ENCODE measurements at regions not wholly inside any gene's neighbourhood (a gene's known extent, or its start where the extent isn't known, plus 50 kb on each side); places are given as distances from the start of the nearest gene placed in this dataset.

- Mint-ChIP-seq H3K27me3 (no peaks in the 10 kb centered on the region), H3K27ac (no peak overlapping the region), H3K4me1 (ENCODE audit: low read depth) (no peaks in the 10 kb centered on the region), H3K4me3 (no peak overlapping the region), H3K9me3 (no peaks in the 10 kb centered on the region), H3K36me3 (ENCODE audit: low read depth) (no peaks in the 10 kb centered on the region)
- ChIA-PET POLR2A (no interaction called here), CTCF (no interaction called here)
- H3K36me3 ChIP-seq (ENCODE audit: insufficient read depth, low read length): no peaks in the 10 kb centered on the region
- DNase-seq: no peak
- intact Hi-C loops (cut with DNase I, micrococcal nuclease): no loop called here
- H3K27me3 ChIP-seq (ENCODE audit: control insufficient read depth in 1 of 2, insufficient read depth in 2 of 2, low read length in 2 of 2): no peaks in the 10 kb centered on the region
- H3K9me3 ChIP-seq (ENCODE audit: control insufficient read depth in 1 of 2, insufficient read depth in 1 of 2, low read length in 2 of 2): peaks cover 0 to 7% of the 10 kb centered on the region in 2 experiments
- ATAC-seq (ENCODE audit: poor library complexity): no peak
- H3K27ac ChIP-seq (ENCODE audit: low read depth in 1 of 2, low read length in 2 of 2): no peak overlapping the region
- no peaks in the 10 kb centered on the region for H3K4me1 ChIP-seq (ENCODE audit: insufficient read depth, low read length)
- TF ChIP-seq CTCF (IDR thresholded peaks at IDR 0.05): no peak
- H3K4me3 ChIP-seq (ENCODE audit: low read length): no peak overlapping the region
Measured at GRCh38 chr9:81460693-81461092, 228.7 kb downstream of the TLE1 start.

GRCh38 chr9:81459591-81459990 is 229.8 kb downstream of the TLE1 start:
- POLR2A ChIA-PET: no interaction called here
- Mint-ChIP-seq H3K9me3 (no peaks in the 10 kb centered on the region), H3K27me3 (no peaks in the 10 kb centered on the region)

GRCh38 chr9:81456431-81457006 is 232.8 kb downstream of the TLE1 start:
- H3K4me3 Mint-ChIP-seq: no peak overlapping the region
- no peak overlapping the region for H3K4me3 ChIP-seq (ENCODE audit: low read length)
- DNase-seq: no peak

More at GRCh38 chr9:81459591-81459990, 229.8 kb downstream of the TLE1 start:
- H3K4me3 ChIP-seq (ENCODE audit: low read length): no peak overlapping the region
- intact Hi-C loops (cut with DNase I, micrococcal nuclease): no loop called here
- ATAC-seq (ENCODE audit: poor library complexity) (no peak), DNase-seq (no peak)
- Mint-ChIP-seq H3K36me3 (ENCODE audit: low read depth) (no peaks in the 10 kb centered on the region), H3K4me3 (no peak overlapping the region), H3K4me1 (ENCODE audit: low read depth) (no peaks in the 10 kb centered on the region), H3K27ac (no peak overlapping the region)
- TF ChIP-seq CTCF (IDR thresholded peaks at IDR 0.05): no peak
- CTCF ChIA-PET: no interaction called here
- no peak overlapping the region for H3K27ac ChIP-seq (ENCODE audit: low read depth in 1 of 2, low read length in 2 of 2)
- H3K36me3 ChIP-seq (ENCODE audit: insufficient read depth, low read length): no peaks in the 10 kb centered on the region
- H3K9me3 ChIP-seq (ENCODE audit: control insufficient read depth in 1 of 2, insufficient read depth in 1 of 2, low read length in 2 of 2): peaks cover 0 to 7% of the 10 kb centered on the region in 2 experiments
- H3K27me3 ChIP-seq (ENCODE audit: control insufficient read depth in 1 of 2, insufficient read depth in 2 of 2, low read length in 2 of 2): no peaks in the 10 kb centered on the region
- H3K4me1 ChIP-seq (ENCODE audit: insufficient read depth, low read length): no peaks in the 10 kb centered on the region

More at GRCh38 chr9:81456431-81457006, 232.8 kb downstream of the TLE1 start:
- Mint-ChIP-seq H3K27ac (no peak overlapping the region), H3K9me3 (no peaks in the 10 kb centered on the region), H3K36me3 (ENCODE audit: low read depth) (no peaks in the 10 kb centered on the region), H3K4me1 (ENCODE audit: low read depth) (no peaks in the 10 kb centered on the region), H3K27me3 (no peaks in the 10 kb centered on the region)
- no peak for TF ChIP-seq CTCF (IDR thresholded peaks at IDR 0.05)
- ChIA-PET POLR2A (no interaction called here), CTCF (no interaction called here)
- ATAC-seq (ENCODE audit: poor library complexity): no peak
- H3K27me3 ChIP-seq (ENCODE audit: control insufficient read depth in 1 of 2, insufficient read depth in 2 of 2, low read length in 2 of 2): no peaks in the 10 kb centered on the region
- no peak overlapping the region for H3K27ac ChIP-seq (ENCODE audit: low read depth in 1 of 2, low read length in 2 of 2)
- H3K36me3 ChIP-seq (ENCODE audit: insufficient read depth, low read length): no peaks in the 10 kb centered on the region
- H3K4me1 ChIP-seq (ENCODE audit: insufficient read depth, low read length): no peaks in the 10 kb centered on the region
- intact Hi-C loops (cut with DNase I, micrococcal nuclease): no loop called here
- peaks cover 0 to 7% of the 10 kb centered on the region in 2 experiments for H3K9me3 ChIP-seq (ENCODE audit: control insufficient read depth in 1 of 2, insufficient read depth in 1 of 2, low read length in 2 of 2)

All from CD4-positive, alpha-beta T cell (primary cell).